Thyroid gland (tissue), 4 donors: ENCODE measurements at regions not wholly inside any gene's neighbourhood (a gene's known extent, or its start where the extent isn't known, plus 50 kb on each side); places are given as distances from the start of the nearest gene placed in this dataset.
A peak's percentile ranks its signal among the peaks of the same experiment; 100 is the strongest.
"Not testable (repeated sequence)": the region's sequence is repeated elsewhere in the genome, so short reads cannot be mapped to it uniquely, and the experiment has no call there.

Experiments used
- CTCF ChIP-seq, 6 experiments: fragments of 200-600 bp in 3 of 6; fragments of 450-650 bp in 3 of 6; sonication (generic) in 3 of 6; IDR thresholded peaks; one replicate each; pipeline ENCODE4 v1.5.1; 2016 to 2019; ENCODE audit warnings: antibody characterized with exemption in 6 of 6, mild to moderate bottlenecking in 2 of 6, inconsistent platforms in 1 of 6, moderate library complexity in 1 of 6
- POLR2A ChIP-seq, 2 donors: fragments of 450-650 bp; IDR thresholded peaks; one replicate each; pipeline ENCODE4 v1.6.1; 2017; ENCODE audit warnings: antibody characterized with exemption in 2 of 2, mild to moderate bottlenecking in 2 of 2, moderate library complexity in 1 of 2

GRCh38 chr1:234811824-234812223 is 201.8 kb upstream of the IRF2BP2 start:
- TF ChIP-seq POLR2A (IDR thresholded peaks at IDR 0.05), result peak in 1 of 2 donors; percentile 16
- not testable (repeated sequence) for TF ChIP-seq CTCF (IDR thresholded peaks at IDR 0.05)
